ENCODE measurements at regions not wholly inside any gene's neighbourhood (a gene's known extent, or its start where the extent isn't known, plus 50 kb on each side); places are given as distances from the start of the nearest gene placed in this dataset.

- TF ChIP-seq CTCF (IDR thresholded peaks at IDR 0.05; ENCODE audit: insufficient read depth, low read length) (no peak), POLR2AphosphoS5 (IDR thresholded peaks at IDR 0.05; ENCODE audit: low read depth) (no peak), GABPA (IDR thresholded peaks at IDR 0.05; ENCODE audit: low read depth) (no peak), REST (IDR thresholded peaks at IDR 0.05; ENCODE audit: insufficient replicate concordance, low read depth) (no peak)
Measured at GRCh38 chr11:29210426-29210825, 806.4 kb downstream of the KCNA4 start.

All from HL-60 (cell line).